Suprapubic skin (tissue), 3 donors: ENCODE measurements at regions not wholly inside any gene's neighbourhood (a gene's known extent, or its start where the extent isn't known, plus 50 kb on each side); places are given as distances from the start of the nearest gene placed in this dataset.

Experiments used
- CTCF ChIP-seq, 2 donors: fragments of 200-600 bp in 1 of 2; fragments of 450-650 bp in 1 of 2; sonication (generic) in 1 of 2; IDR thresholded peaks; one replicate each; pipeline ENCODE4 v1.5.1; 2016 to 2019; ENCODE audit warnings: antibody characterized with exemption in 2 of 2, mild to moderate bottlenecking in 1 of 2, moderate library complexity in 1 of 2
- POLR2A ChIP-seq, 2 donors: fragments of 450-650 bp; IDR thresholded peaks; one replicate each; pipeline ENCODE4 v1.6.1; 2017; ENCODE audit warnings: antibody characterized with exemption in 2 of 2, mild to moderate bottlenecking in 2 of 2, moderate library complexity in 2 of 2

GRCh38 chrX:128884430-128884829 lies 638.9 kb downstream of the SMARCA1 start:
- TF ChIP-seq CTCF (IDR thresholded peaks at IDR 0.05) (no peak), POLR2A (IDR thresholded peaks at IDR 0.05) (no peak)
